H9 (cell line): ENCODE measurements at regions not wholly inside any gene's neighbourhood (a gene's known extent, or its start where the extent isn't known, plus 50 kb on each side); places are given as distances from the start of the nearest gene placed in this dataset.
A peak's percentile ranks its signal among the peaks of the same experiment; 100 is the strongest.

Experiments
- DNase-seq: peaks from one replicate; pipeline ENCODE4 v3.0.0-alpha.2; 2017
- H2AFZ ChIP-seq: one replicate; pipeline ENCODE4 v1.6.1; 2013; ENCODE audit warnings: mild to moderate bottlenecking, low read length, control low read depth, moderate library complexity
- H2AK5ac ChIP-seq: 2 replicates; pipeline ENCODE4 v1.6.1; 2013; ENCODE audit warnings: low read length, control low read depth, mixed read lengths; ENCODE audit not compliant: insufficient read length
- H2BK120ac ChIP-seq: one replicate; pipeline ENCODE4 v1.6.1; 2013; ENCODE audit warnings: low read depth, mild to moderate bottlenecking, low read length, control low read depth, inconsistent platforms; ENCODE audit not compliant: poor library complexity, severe bottlenecking
- H2BK12ac ChIP-seq: 2 replicates; pipeline ENCODE4 v1.6.1; 2013; ENCODE audit warnings: low read length, control low read depth, mixed read lengths, low read depth; ENCODE audit not compliant: insufficient read length
- H2BK15ac ChIP-seq: 2 replicates; pipeline ENCODE4 v1.6.1; 2013; ENCODE audit warnings: low read depth, low read length, control low read depth
- H2BK20ac ChIP-seq: one replicate; pipeline ENCODE4 v1.6.1; 2013; ENCODE audit warnings: low read depth, mild to moderate bottlenecking, low read length, control low read depth, inconsistent platforms; ENCODE audit not compliant: poor library complexity, severe bottlenecking
- H2BK5ac ChIP-seq: 2 replicates; pipeline ENCODE4 v1.6.1; 2013; ENCODE audit warnings: low read length, control low read depth, mixed read lengths; ENCODE audit not compliant: insufficient read length
- H3K14ac ChIP-seq: 2 replicates; pipeline ENCODE4 v1.6.1; 2013; ENCODE audit warnings: low read length, control low read depth; ENCODE audit not compliant: insufficient read depth
- H3K18ac ChIP-seq: 2 replicates; pipeline ENCODE4 v1.6.1; 2013; ENCODE audit warnings: low read depth, mild to moderate bottlenecking, mixed read lengths, low read length, control low read depth; ENCODE audit not compliant: insufficient read length
- H3K23ac ChIP-seq: 2 replicates; pipeline ENCODE4 v1.6.1; 2013; ENCODE audit warnings: low read length, control low read depth, mixed read lengths, low read depth; ENCODE audit not compliant: insufficient read length
- H3K23me2 ChIP-seq: 2 replicates; pipeline ENCODE4 v1.6.1; 2013; ENCODE audit warnings: low read depth, mild to moderate bottlenecking, mixed read lengths, low read length, control low read depth; ENCODE audit not compliant: insufficient read length, poor library complexity, severe bottlenecking
- H3K27ac ChIP-seq: 2 replicates; pipeline ENCODE4 v1.5.1; 2013; ENCODE audit warnings: low read length, control low read depth, mixed read lengths, low read depth; ENCODE audit not compliant: insufficient read length
- H3K27me3 ChIP-seq: 2 replicates; pipeline ENCODE4 v1.6.1; 2013; ENCODE audit warnings: low read length, control low read depth, inconsistent platforms; ENCODE audit not compliant: insufficient read depth
- H3K4ac ChIP-seq: 2 replicates; pipeline ENCODE4 v1.6.1; 2013; ENCODE audit warnings: low read depth, mild to moderate bottlenecking, control low read depth, inconsistent platforms, low read length, moderate library complexity
- H3K4me1 ChIP-seq: 2 replicates; pipeline ENCODE4 v1.6.1; 2013; ENCODE audit warnings: low read length, control low read depth, inconsistent platforms; ENCODE audit not compliant: insufficient read depth
- H3K4me2 ChIP-seq: 2 replicates; pipeline ENCODE4 v1.6.1; 2013; ENCODE audit warnings: low read length, control low read depth, mixed read lengths; ENCODE audit not compliant: insufficient read length, insufficient read depth
- H3K56ac ChIP-seq: 2 replicates; pipeline ENCODE4 v1.6.1; 2013; ENCODE audit warnings: low read depth, mild to moderate bottlenecking, mixed read lengths, low read length, control low read depth; ENCODE audit not compliant: insufficient read length
- H3K79me1 ChIP-seq: 2 replicates; pipeline ENCODE4 v1.6.1; 2013; ENCODE audit warnings: low read depth, mild to moderate bottlenecking, moderate library complexity, low read length, control low read depth, inconsistent platforms; ENCODE audit not compliant: insufficient read depth, poor library complexity, severe bottlenecking
- H3K79me2 ChIP-seq: 2 replicates; pipeline ENCODE4 v1.6.1; 2013; ENCODE audit warnings: low read length, control low read depth, inconsistent platforms; ENCODE audit not compliant: insufficient read depth
- H3K9ac ChIP-seq: 2 replicates; pipeline ENCODE4 v1.6.1; 2013; ENCODE audit warnings: low read length, control low read depth, mixed read lengths; ENCODE audit not compliant: insufficient read length; ENCODE audit errors: extremely low read depth
- H3K9me3 ChIP-seq: one replicate; pipeline ENCODE4 v1.6.1; 2013; ENCODE audit warnings: low read depth, low read length, inconsistent platforms; ENCODE audit not compliant: control insufficient read depth
- H3T11ph ChIP-seq: one replicate; pipeline ENCODE4 v1.6.1; 2013; ENCODE audit warnings: mild to moderate bottlenecking, low read length, control low read depth, inconsistent platforms
- H4K20me1 ChIP-seq: one replicate; pipeline ENCODE4 v1.6.1; 2013; ENCODE audit not compliant: control insufficient read depth, insufficient read length, insufficient read depth
- H4K5ac ChIP-seq: 2 replicates; pipeline ENCODE4 v1.6.1; 2013; ENCODE audit warnings: low read depth, mild to moderate bottlenecking, mixed read lengths, low read length, control low read depth; ENCODE audit not compliant: insufficient read length
- H4K8ac ChIP-seq: replicated peaks from 2 replicates; pipeline ENCODE4 v1.6.1; 2013; ENCODE audit warnings: low read length, control low read depth, mixed read lengths, low read depth; ENCODE audit not compliant: insufficient read length
- H4K91ac ChIP-seq: 2 replicates; pipeline ENCODE4 v1.6.1; 2013; ENCODE audit warnings: low read depth, mild to moderate bottlenecking, moderate library complexity, mixed read lengths, low read length, control low read depth; ENCODE audit not compliant: insufficient read length
- H3K27ac Mint-ChIP-seq, 3 experiments: 2 replicates in 2 of 3; 3 replicates in 1 of 3; pipeline ENCODE4 v1.8.0; 2020 to 2021; ENCODE audit warnings: mixed read lengths in 3 of 3, mild to moderate bottlenecking in 1 of 3, moderate library complexity in 1 of 3
- H3K27me3 Mint-ChIP-seq: 2 replicates; pipeline ENCODE4 v1.8.0; 2021; ENCODE audit warnings: low read depth, mild to moderate bottlenecking, moderate library complexity, mixed read lengths
- H3K36me3 Mint-ChIP-seq, 3 experiments: 2 replicates in 2 of 3; 3 replicates in 1 of 3; pipeline ENCODE4 v1.8.0; 2020 to 2021; ENCODE audit warnings: low read depth in 3 of 3, mixed read lengths in 3 of 3; ENCODE audit not compliant: insufficient read depth in 1 of 3
- H3K4me1 Mint-ChIP-seq, 2 experiments: 2 replicates each; pipeline ENCODE4 v1.8.0; 2020; ENCODE audit warnings: mixed read lengths in 2 of 2
- H3K4me3 Mint-ChIP-seq, 2 experiments: 2 replicates in 1 of 2; 3 replicates in 1 of 2; pipeline ENCODE4 v1.8.0; 2020 to 2021; ENCODE audit warnings: mild to moderate bottlenecking in 2 of 2, mixed read lengths in 2 of 2, moderate library complexity in 1 of 2
- H3K9me3 Mint-ChIP-seq, 2 experiments: 2 replicates in 1 of 2; 3 replicates in 1 of 2; pipeline ENCODE4 v1.8.0; 2020; ENCODE audit warnings: mild to moderate bottlenecking in 2 of 2, mixed read lengths in 2 of 2, moderate library complexity in 1 of 2
- WGBS: extraction: QIAGEN DNeasy Blood & Tissue Kit; methylation state at CpG from one replicate; pipeline ENCODE4 v1.1.7; 2013; ENCODE audit warnings: missing lambda C conversion rate, low lambda C conversion rate, mixed read lengths; ENCODE audit not compliant: insufficient read length; ENCODE audit errors: extremely low coverage; 5-methylcytosine and 5-hydroxymethylcytosine counted together
- TF ChIP-seq, protein P1 (sequence below): fragments of 200-600 bp; sonication (generic); conservative IDR thresholded peaks from 3 replicates; pipeline ENCODE4 v1.8.0; 2021; ENCODE audit warnings: antibody characterized with exemption, mild to moderate bottlenecking

DNA sequence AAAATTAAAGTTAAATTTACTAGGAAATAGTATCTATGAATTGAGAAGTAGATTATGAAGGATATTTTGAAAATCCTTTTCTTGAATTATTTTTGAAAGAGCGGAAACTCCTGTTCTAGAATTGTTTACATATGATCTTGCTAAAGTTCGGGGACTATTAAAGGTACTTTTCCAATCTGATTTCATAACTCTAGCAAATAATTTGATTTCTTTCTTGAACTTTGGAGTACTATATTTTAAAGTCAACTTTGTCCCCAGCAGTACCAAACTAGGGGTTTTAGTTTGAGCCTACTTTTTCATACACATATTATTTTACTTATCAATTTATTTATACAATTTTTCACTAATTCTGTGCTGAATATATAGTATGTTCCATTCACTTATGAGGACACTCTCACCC, 364.7 kb downstream of the FSIP2 start:
- Histone ChIP-seq H3K56ac (no peak overlapping the region), H3K79me2 (no peaks in the 10 kb centered on the region), H2BK5ac (no peak overlapping the region), H4K20me1 (no peaks in the 10 kb centered on the region), H3K9ac (no peak overlapping the region), H2BK15ac (no peak overlapping the region), H4K5ac (no peak overlapping the region), H3K4me1 (no peaks in the 10 kb centered on the region; the same call in 1 of the 2 replicates), H2BK12ac (no peak overlapping the region), H4K8ac (no peak overlapping the region), H2AFZ (no peak overlapping the region), H3K18ac (no peak overlapping the region), H3K4me2 (no peak overlapping the region), H3K27me3 (no peaks in the 10 kb centered on the region), H3K27ac (no peak overlapping the region), H3K14ac (no peak overlapping the region), H3K23ac (no peak overlapping the region), H3T11ph (no peak overlapping the region), H2AK5ac (no peak overlapping the region), H2BK120ac (no peak overlapping the region), H3K79me1 (no peaks in the 10 kb centered on the region), H4K91ac (no peak overlapping the region), H3K9me3 (no peaks in the 10 kb centered on the region), H3K23me2 (no peaks in the 10 kb centered on the region), H2BK20ac (no peak overlapping the region), H3K4ac (no peak overlapping the region)
- no peak for DNase-seq
- no CpG with 5 or more reads among the region's 2 CpGs for WGBS
- Mint-ChIP-seq H3K27me3 (no peaks in the 10 kb centered on the region), H3K9me3 (no peaks in the 10 kb centered on the region), H3K4me1 (peaks cover 17 to 23% of the 10 kb centered on the region in 2 experiments), H3K36me3 (no peaks in the 10 kb centered on the region), H3K4me3 (no peak overlapping the region), H3K27ac (peak overlapping the region in 2 of 3 experiments; percentile 46 to 76; a peak in 3 of 7 replicates)
- TF ChIP-seq, protein P1, sequence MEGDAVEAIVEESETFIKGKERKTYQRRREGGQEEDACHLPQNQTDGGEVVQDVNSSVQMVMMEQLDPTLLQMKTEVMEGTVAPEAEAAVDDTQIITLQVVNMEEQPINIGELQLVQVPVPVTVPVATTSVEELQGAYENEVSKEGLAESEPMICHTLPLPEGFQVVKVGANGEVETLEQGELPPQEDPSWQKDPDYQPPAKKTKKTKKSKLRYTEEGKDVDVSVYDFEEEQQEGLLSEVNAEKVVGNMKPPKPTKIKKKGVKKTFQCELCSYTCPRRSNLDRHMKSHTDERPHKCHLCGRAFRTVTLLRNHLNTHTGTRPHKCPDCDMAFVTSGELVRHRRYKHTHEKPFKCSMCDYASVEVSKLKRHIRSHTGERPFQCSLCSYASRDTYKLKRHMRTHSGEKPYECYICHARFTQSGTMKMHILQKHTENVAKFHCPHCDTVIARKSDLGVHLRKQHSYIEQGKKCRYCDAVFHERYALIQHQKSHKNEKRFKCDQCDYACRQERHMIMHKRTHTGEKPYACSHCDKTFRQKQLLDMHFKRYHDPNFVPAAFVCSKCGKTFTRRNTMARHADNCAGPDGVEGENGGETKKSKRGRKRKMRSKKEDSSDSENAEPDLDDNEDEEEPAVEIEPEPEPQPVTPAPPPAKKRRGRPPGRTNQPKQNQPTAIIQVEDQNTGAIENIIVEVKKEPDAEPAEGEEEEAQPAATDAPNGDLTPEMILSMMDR, result no peak
